Bronchial epithelial cell (primary cell): ENCODE measurements at regions not wholly inside any gene's neighbourhood (a gene's known extent, or its start where the extent isn't known, plus 50 kb on each side); places are given as distances from the start of the nearest gene placed in this dataset.

Source experiments
- DNase-seq: peaks from one replicate; pipeline ENCODE4 v3.0.0-alpha.2; 2010; ENCODE audit warnings: low read depth
- FAIRE-seq: peaks from 2 replicates; lab custom pipeline; 2011; peaks lifted over from hg19 to GRCh38; lab: Jason Lieb, UNC
- H3K27me3 ChIP-seq: 2 replicates; pipeline ENCODE4 v1.5.1; 2011; ENCODE audit warnings: low read length; ENCODE audit not compliant: control insufficient read depth, insufficient read depth
- H3K36me3 ChIP-seq: 2 replicates; pipeline ENCODE4 v1.5.1; 2011; ENCODE audit warnings: low read length; ENCODE audit not compliant: control insufficient read depth, insufficient read depth
- H3K4me3 ChIP-seq: 2 replicates; pipeline ENCODE4 v1.5.1; 2011; ENCODE audit warnings: mild to moderate bottlenecking, low read depth, low read length, control low read depth
- CTCF ChIP-seq: IDR thresholded peaks from 2 replicates; pipeline ENCODE4 v1.5.1; 2011; ENCODE audit warnings: mild to moderate bottlenecking, moderate library complexity, low read length, control low read depth, inconsistent platforms; ENCODE audit not compliant: insufficient read depth, severe bottlenecking

GRCh38 chr10:70993051-70993450 is 104.7 kb upstream of the PCBD1 start:
- Histone ChIP-seq H3K4me3 (no peak overlapping the region), H3K27me3 (peaks cover 6% of the 10 kb centered on the region), H3K36me3 (no peaks in the 10 kb centered on the region)
- TF ChIP-seq CTCF = no peak
- no peak for FAIRE-seq
- no peak for DNase-seq

GRCh38 chr10:70996549-70996948 is 108.2 kb upstream of the PCBD1 start:
- Histone ChIP-seq H3K36me3 (no peaks in the 10 kb centered on the region), H3K27me3 (peaks cover 6% of the 10 kb centered on the region), H3K4me3 (no peak overlapping the region)
- no peak for DNase-seq
- no peak for FAIRE-seq
- TF ChIP-seq CTCF = no peak

- peaks cover 6% of the 10 kb centered on the region for H3K27me3 ChIP-seq
- FAIRE-seq = no peak
- H3K4me3 ChIP-seq = no peak overlapping the region
- TF ChIP-seq CTCF = no peak
- H3K36me3 ChIP-seq = no peaks in the 10 kb centered on the region
- DNase-seq = no peak
Observed at GRCh38 chr10:70997236-70997635, 108.9 kb upstream of the PCBD1 start.

GRCh38 chr10:70998086-70998485 is 109.7 kb upstream of the PCBD1 start:
- H3K27me3 ChIP-seq = peaks cover 6% of the 10 kb centered on the region
- TF ChIP-seq CTCF = no peak
- H3K36me3 ChIP-seq = no peaks in the 10 kb centered on the region
- no peak overlapping the region for H3K4me3 ChIP-seq
- no peak for DNase-seq
- FAIRE-seq = no peak

- Histone ChIP-seq H3K27me3 (peaks cover 4% of the 10 kb centered on the region), H3K36me3 (no peaks in the 10 kb centered on the region), H3K4me3 (no peak overlapping the region)
- no peak for FAIRE-seq
- TF ChIP-seq CTCF = no peak
- peak; percentile 7 for DNase-seq
Observed at GRCh38 chr10:71001470-71001869, 113.1 kb upstream of the PCBD1 start.
